Mesenchymal stem cell (in vitro differentiated cells and primary cell): ENCODE measurements at regions not wholly inside any gene's neighbourhood (a gene's known extent, or its start where the extent isn't known, plus 50 kb on each side); places are given as distances from the start of the nearest gene placed in this dataset.
"Not testable (repeated sequence)": the region's sequence is repeated elsewhere in the genome, so short reads cannot be mapped to it uniquely, and the experiment has no call there.

Source experiments
- DNase-seq: peaks from one replicate; pipeline ENCODE4 v3.0.0-alpha.2; 2013
- H2AFZ ChIP-seq: one replicate; pipeline ENCODE4 v1.6.1; 2013; ENCODE audit warnings: low read depth, mild to moderate bottlenecking, control low read depth, inconsistent platforms, low read length, moderate library complexity
- H2AK5ac ChIP-seq: 2 replicates; pipeline ENCODE4 v1.6.1; 2013; ENCODE audit warnings: low read length, moderate library complexity, mild to moderate bottlenecking, inconsistent platforms; ENCODE audit not compliant: severe bottlenecking
- H2BK120ac ChIP-seq: one replicate; pipeline ENCODE4 v1.6.1; 2013; ENCODE audit warnings: low read depth, mild to moderate bottlenecking, inconsistent platforms, low read length, moderate library complexity
- H2BK12ac ChIP-seq, 2 experiments: one replicate each; pipeline ENCODE4 v1.6.1; 2013; ENCODE audit warnings: inconsistent platforms in 2 of 2, low read length in 2 of 2, mild to moderate bottlenecking in 2 of 2, moderate library complexity in 2 of 2, control low read depth in 1 of 2
- H2BK15ac ChIP-seq: one replicate; pipeline ENCODE4 v1.6.1; 2013; ENCODE audit warnings: mild to moderate bottlenecking, low read depth, inconsistent platforms; ENCODE audit not compliant: poor library complexity, severe bottlenecking
- H2BK5ac ChIP-seq: 2 replicates; pipeline ENCODE4 v1.6.1; 2013; ENCODE audit warnings: low read depth, mild to moderate bottlenecking, low read length, control low read depth, inconsistent platforms; ENCODE audit not compliant: poor library complexity, severe bottlenecking
- H3K14ac ChIP-seq, 2 experiments: one replicate each; pipeline ENCODE4 v1.6.1; 2013; ENCODE audit warnings: inconsistent platforms in 2 of 2, low read length in 2 of 2, control low read depth in 1 of 2, mild to moderate bottlenecking in 1 of 2, moderate library complexity in 1 of 2
- H3K18ac ChIP-seq, 2 experiments: one replicate each; pipeline ENCODE4 v1.6.1; 2013; ENCODE audit warnings: inconsistent platforms in 2 of 2, low read length in 2 of 2, control low read depth in 1 of 2, low read depth in 1 of 2, mild to moderate bottlenecking in 1 of 2
- H3K23ac ChIP-seq, 2 experiments: one replicate each; pipeline ENCODE4 v1.6.1; 2013; ENCODE audit warnings: inconsistent platforms in 2 of 2, low read length in 2 of 2, mild to moderate bottlenecking in 2 of 2, moderate library complexity in 2 of 2, control low read depth in 1 of 2
- H3K27ac ChIP-seq: 2 replicates; pipeline ENCODE4 v1.5.1; 2013; ENCODE audit warnings: mild to moderate bottlenecking, moderate library complexity, low read length, control low read depth, inconsistent platforms; ENCODE audit not compliant: poor library complexity, severe bottlenecking
- H3K27me3 ChIP-seq, 2 experiments: 2 replicates each; pipeline versions ENCODE4 v1.6.1 to v1.7.0; 2013; ENCODE audit warnings: low read length in 2 of 2, mild to moderate bottlenecking in 2 of 2, moderate library complexity in 2 of 2, control low read depth in 1 of 2, inconsistent platforms in 1 of 2; ENCODE audit not compliant: control insufficient read depth in 1 of 2, insufficient read depth in 1 of 2
- H3K36me3 ChIP-seq, 2 experiments: 2 replicates each; pipeline versions ENCODE4 v1.6.1 to v1.7.0; 2013; ENCODE audit warnings: low read length in 2 of 2, control low read depth in 1 of 2, inconsistent platforms in 1 of 2, low read depth in 1 of 2, mild to moderate bottlenecking in 1 of 2; ENCODE audit not compliant: insufficient read depth in 2 of 2, control insufficient read depth in 1 of 2
- H3K4ac ChIP-seq, 2 experiments: one replicate each; pipeline ENCODE4 v1.6.1; 2013; ENCODE audit warnings: inconsistent platforms in 2 of 2, low read length in 2 of 2, mild to moderate bottlenecking in 2 of 2, moderate library complexity in 2 of 2, control low read depth in 1 of 2, low read depth in 1 of 2
- H3K4me1 ChIP-seq: 2 replicates; pipeline ENCODE4 v1.6.1; 2013; ENCODE audit warnings: low read depth, low read length, control low read depth; ENCODE audit not compliant: control insufficient read depth, insufficient read depth
- H3K4me2 ChIP-seq: 2 replicates; pipeline ENCODE4 v1.6.1; 2013; ENCODE audit warnings: low read length, mild to moderate bottlenecking, inconsistent platforms; ENCODE audit not compliant: poor library complexity, severe bottlenecking
- H3K4me3 ChIP-seq, 2 experiments: 2 replicates each; pipeline versions ENCODE4 v1.5.1 to v1.7.0; 2013; ENCODE audit warnings: low read length in 2 of 2, mild to moderate bottlenecking in 2 of 2, control low read depth in 1 of 2, low read depth in 1 of 2; ENCODE audit not compliant: insufficient read depth in 1 of 2
- H3K79me1 ChIP-seq: replicated peaks from 2 replicates; pipeline ENCODE4 v1.6.1; 2013; ENCODE audit warnings: mild to moderate bottlenecking, control low read depth, low read length, inconsistent platforms; ENCODE audit not compliant: poor library complexity, severe bottlenecking
- H3K9ac ChIP-seq: 2 replicates; pipeline ENCODE4 v1.7.0; 2013; ENCODE audit warnings: mild to moderate bottlenecking, low read length, moderate library complexity
- H3K9me3 ChIP-seq: 2 replicates; pipeline ENCODE4 v1.7.0; 2013; ENCODE audit warnings: mild to moderate bottlenecking, low read length; ENCODE audit not compliant: control insufficient read depth
- H4K8ac ChIP-seq: one replicate; pipeline ENCODE4 v1.6.1; 2013; ENCODE audit warnings: inconsistent platforms, mild to moderate bottlenecking, low read length, moderate library complexity
- H4K91ac ChIP-seq: one replicate; pipeline ENCODE4 v1.6.1; 2013; ENCODE audit warnings: mild to moderate bottlenecking, low read length, inconsistent platforms
- WGBS: methylation state at CpG from one replicate; pipeline ENCODE4 v1.1.7; 2013; ENCODE audit warnings: mixed read lengths; 5-methylcytosine and 5-hydroxymethylcytosine counted together

DNA sequence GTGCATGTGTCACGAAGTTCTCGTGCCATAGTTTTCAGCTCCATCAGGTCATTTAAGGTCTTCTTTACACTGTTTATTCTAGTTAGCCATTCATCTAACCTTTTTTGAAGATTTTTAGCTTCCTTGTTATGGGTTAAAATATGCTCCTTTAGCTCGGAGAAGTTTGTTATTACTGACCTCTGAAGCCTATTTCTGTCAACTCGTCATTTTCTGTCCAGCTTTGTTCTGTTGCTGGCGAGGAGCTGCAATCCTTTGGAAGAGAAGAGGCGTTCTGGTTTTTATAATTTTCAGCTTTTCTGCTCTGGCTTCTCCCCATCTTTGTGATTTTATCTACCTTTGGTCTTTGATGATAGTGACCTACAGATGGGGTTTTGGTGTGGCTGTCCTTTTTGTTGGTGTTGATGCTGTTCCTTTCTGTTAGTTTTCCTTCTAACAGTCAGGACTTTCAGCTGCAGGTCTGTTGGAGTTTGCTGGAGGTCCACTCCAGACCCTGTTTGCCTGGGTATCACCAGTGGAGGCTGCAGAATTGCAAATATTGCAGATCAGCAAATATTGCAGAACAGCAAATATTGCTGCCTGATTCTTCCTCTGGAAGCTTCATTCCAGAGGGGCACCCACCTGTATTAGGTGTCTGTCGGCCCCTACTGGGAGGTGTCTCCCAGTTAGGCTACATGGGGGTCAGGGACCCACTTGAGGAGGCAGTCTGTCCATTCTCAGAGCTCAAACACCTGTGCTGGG, 157.7 kb upstream of the ITGA6 start:
- H3K79me1 ChIP-seq, H3K9ac ChIP-seq, H3K23ac ChIP-seq, H3K4me2 ChIP-seq, H3K14ac ChIP-seq, H2BK5ac ChIP-seq, H3K27ac ChIP-seq, H2BK15ac ChIP-seq, H3K4ac ChIP-seq, H2AK5ac ChIP-seq, H3K27me3 ChIP-seq, H3K9me3 ChIP-seq, H4K91ac ChIP-seq, H3K36me3 ChIP-seq, H3K4me3 ChIP-seq, H3K4me1 ChIP-seq, H2BK12ac ChIP-seq, H3K18ac ChIP-seq, H2AFZ ChIP-seq, H4K8ac ChIP-seq, DNase-seq, H2BK120ac ChIP-seq: not testable (repeated sequence)
- 89% methylated on average over 7 of the region's 7 CpGs for WGBS

DNA sequence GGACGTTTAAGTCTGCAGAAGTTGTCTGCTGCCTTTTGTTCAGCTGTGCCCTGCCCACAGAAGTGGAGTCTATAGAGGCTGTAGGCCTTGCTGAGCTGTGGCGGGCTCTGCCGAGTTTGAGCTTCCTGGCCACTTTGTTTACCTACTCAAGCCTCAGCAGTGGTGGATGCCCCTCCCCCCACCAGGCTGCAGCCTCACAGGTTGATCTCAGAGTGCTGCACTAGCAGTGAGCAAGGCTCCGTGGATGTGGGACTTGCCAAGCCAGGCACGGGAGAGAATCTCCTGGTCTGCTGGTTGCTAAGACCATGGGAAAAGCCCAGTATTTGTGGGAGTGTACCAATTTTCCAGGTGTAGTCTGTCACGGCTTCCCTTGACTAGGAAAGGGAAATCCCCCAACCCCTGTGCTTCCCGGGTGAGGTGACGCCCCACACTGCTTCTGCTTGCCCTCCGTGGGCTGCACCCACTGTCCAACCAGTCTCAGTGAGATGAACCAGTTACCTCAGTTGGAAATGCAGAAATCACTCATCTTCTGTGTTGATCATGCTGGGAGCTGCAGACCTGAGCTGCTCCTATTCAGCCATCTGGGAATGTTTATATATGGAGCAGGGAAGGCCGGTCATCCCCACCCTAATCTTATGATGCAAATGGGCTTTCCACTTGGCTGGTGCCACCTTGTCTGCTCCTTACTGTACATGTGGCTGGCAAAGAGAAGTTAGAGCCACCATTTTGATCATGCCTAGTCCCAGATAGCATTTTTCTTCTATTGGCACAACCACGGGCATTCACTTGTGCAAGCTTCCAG, 156.9 kb upstream of the ITGA6 start:
- 59% methylated on average over 11 of the region's 11 CpGs for WGBS
- Histone ChIP-seq H3K79me1 (no peaks in the 10 kb centered on the region), H2AFZ (peak overlapping the region; percentile 5), H2BK120ac (no peak overlapping the region), H4K8ac (no peak overlapping the region), H3K27ac (no peak overlapping the region), H3K9ac (no peak overlapping the region), H3K9me3 (no peaks in the 10 kb centered on the region), H2BK5ac (no peak overlapping the region), H3K4me2 (no peak overlapping the region), H4K91ac (no peak overlapping the region), H2AK5ac (no peak overlapping the region), H3K4ac (no peak overlapping the region), H3K23ac (no peak overlapping the region), H3K27me3 (no peaks in the 10 kb centered on the region), H3K4me1 (peaks cover 3% of the 10 kb centered on the region), H3K14ac (no peak overlapping the region), H3K4me3 (no peak overlapping the region), H3K18ac (peak overlapping the region in 1 of 2 experiments; percentile 34), H2BK12ac (no peak overlapping the region), H2BK15ac (no peak overlapping the region), H3K36me3 (no peaks in the 10 kb centered on the region)
- DNase-seq: peak; percentile 67

DNA sequence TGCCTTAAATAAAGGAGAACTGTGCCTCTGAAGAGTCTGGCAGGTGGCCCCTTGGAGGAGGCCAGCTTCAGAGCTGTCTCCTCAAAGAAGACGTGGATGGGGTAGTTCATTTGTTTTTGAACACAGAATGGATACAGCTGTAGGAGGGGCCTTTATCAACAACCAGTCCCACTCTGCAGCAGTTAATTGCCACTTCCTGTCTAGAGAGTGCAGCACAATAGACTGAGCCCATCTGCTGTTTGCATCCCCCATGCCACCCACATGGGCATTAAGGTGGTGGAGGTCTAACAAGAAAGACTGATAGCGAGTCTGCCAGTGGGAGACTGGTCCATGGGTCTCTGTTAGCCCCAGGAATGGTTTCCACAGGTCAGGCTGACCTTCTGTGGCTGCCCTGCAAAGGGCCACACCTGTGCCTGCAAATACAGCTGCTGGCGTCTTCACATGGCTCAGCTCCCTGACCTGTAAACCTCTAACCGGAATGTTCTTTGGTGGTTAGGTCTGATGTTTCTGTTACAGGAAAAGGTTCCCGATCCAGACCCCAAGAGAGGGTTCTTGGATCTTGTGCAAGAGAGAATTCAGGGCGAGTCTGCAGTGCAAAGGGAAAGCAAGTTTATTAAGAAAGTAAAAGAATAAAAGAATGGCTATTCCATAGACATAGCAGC, 153.3 kb upstream of the ITGA6 start:
- Histone ChIP-seq H3K27me3 (no peaks in the 10 kb centered on the region), H2BK120ac (no peak overlapping the region), H3K23ac (peak overlapping the region in 1 of 2 experiments; percentile 59), H2BK15ac (no peak overlapping the region), H3K9me3 (peaks cover 12% of the 10 kb centered on the region), H2AFZ (no peak overlapping the region), H2BK12ac (no peak overlapping the region), H3K18ac (no peak overlapping the region), H3K36me3 (no peaks in the 10 kb centered on the region), H3K4me3 (no peak overlapping the region), H4K8ac (peak overlapping the region; percentile 5), H3K27ac (no peak overlapping the region), H2BK5ac (no peak overlapping the region), H3K4me1 (peaks cover 3% of the 10 kb centered on the region), H3K9ac (no peak overlapping the region), H3K79me1 (no peaks in the 10 kb centered on the region), H2AK5ac (no peak overlapping the region), H4K91ac (no peak overlapping the region), H3K4ac (no peak overlapping the region), H3K14ac (no peak overlapping the region), H3K4me2 (no peak overlapping the region)
- WGBS: 92% methylated on average over 6 of the region's 6 CpGs
- DNase-seq: no peak

DNA sequence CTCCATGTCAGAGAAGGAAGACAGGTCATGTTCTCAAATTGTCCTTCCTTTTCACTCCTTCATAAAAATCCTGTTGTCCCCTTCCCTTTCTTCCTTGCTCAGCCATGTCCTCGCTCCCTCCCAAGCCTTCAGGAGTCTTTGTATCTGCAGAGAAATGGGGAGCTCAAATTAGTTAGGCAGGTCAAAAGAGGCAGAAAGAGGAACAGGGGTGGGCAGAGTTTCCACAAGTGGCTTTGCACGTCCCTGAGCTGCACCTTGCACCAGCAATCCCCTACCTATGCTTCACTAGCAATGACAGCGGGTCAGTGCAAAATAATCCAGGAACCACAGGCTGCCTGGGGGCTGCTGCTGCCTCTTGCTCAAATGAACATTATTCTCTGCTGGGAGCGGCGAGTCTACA, 152.1 kb upstream of the ITGA6 start:
- Histone ChIP-seq H3K36me3 (no peaks in the 10 kb centered on the region), H3K9ac (no peak overlapping the region), H3K27ac (no peak overlapping the region)

More for the DNA sequence above, 152.1 kb upstream of the ITGA6 start:
- no peak overlapping the region for H2BK5ac ChIP-seq
- H2BK15ac ChIP-seq: no peak overlapping the region
- no peak overlapping the region for H2BK120ac ChIP-seq
- H3K9me3 ChIP-seq: peaks cover 12% of the 10 kb centered on the region
- no peak overlapping the region for H2AFZ ChIP-seq
- no peak overlapping the region for H3K14ac ChIP-seq
- H2AK5ac ChIP-seq: no peak overlapping the region
- DNase-seq: no peak
- no peak overlapping the region for H4K8ac ChIP-seq
- H3K4me1 ChIP-seq: peaks cover 2% of the 10 kb centered on the region
- H2BK12ac ChIP-seq: no peak overlapping the region
- no peak overlapping the region for H3K18ac ChIP-seq
- H4K91ac ChIP-seq: no peak overlapping the region
- H3K79me1 ChIP-seq: no peaks in the 10 kb centered on the region
- H3K4me3 ChIP-seq: no peak overlapping the region
- no peak overlapping the region for H3K23ac ChIP-seq
- over 99% methylated on average over 5 of the region's 5 CpGs for WGBS
- H3K27me3 ChIP-seq: no peaks in the 10 kb centered on the region
- no peak overlapping the region for H3K4ac ChIP-seq
- no peak overlapping the region for H3K4me2 ChIP-seq
